Lower leg skin (tissue), 3 donors: ENCODE measurements at regions not wholly inside any gene's neighbourhood (a gene's known extent, or its start where the extent isn't known, plus 50 kb on each side); places are given as distances from the start of the nearest gene placed in this dataset.

Experiments
- POLR2A ChIP-seq, 2 donors: fragments of 450-650 bp; IDR thresholded peaks; one replicate each; pipeline ENCODE4 v1.6.1; 2016 to 2017; ENCODE audit warnings: antibody characterized with exemption in 2 of 2, mild to moderate bottlenecking in 1 of 2, moderate library complexity in 1 of 2
- TF ChIP-seq, protein P1 (sequence below), 3 donors: fragments of 450-650 bp; IDR thresholded peaks; one replicate each; pipeline ENCODE4 v1.5.1; 2016; ENCODE audit warnings: antibody characterized with exemption in 3 of 3, mild to moderate bottlenecking in 3 of 3, moderate library complexity in 2 of 3

DNA sequence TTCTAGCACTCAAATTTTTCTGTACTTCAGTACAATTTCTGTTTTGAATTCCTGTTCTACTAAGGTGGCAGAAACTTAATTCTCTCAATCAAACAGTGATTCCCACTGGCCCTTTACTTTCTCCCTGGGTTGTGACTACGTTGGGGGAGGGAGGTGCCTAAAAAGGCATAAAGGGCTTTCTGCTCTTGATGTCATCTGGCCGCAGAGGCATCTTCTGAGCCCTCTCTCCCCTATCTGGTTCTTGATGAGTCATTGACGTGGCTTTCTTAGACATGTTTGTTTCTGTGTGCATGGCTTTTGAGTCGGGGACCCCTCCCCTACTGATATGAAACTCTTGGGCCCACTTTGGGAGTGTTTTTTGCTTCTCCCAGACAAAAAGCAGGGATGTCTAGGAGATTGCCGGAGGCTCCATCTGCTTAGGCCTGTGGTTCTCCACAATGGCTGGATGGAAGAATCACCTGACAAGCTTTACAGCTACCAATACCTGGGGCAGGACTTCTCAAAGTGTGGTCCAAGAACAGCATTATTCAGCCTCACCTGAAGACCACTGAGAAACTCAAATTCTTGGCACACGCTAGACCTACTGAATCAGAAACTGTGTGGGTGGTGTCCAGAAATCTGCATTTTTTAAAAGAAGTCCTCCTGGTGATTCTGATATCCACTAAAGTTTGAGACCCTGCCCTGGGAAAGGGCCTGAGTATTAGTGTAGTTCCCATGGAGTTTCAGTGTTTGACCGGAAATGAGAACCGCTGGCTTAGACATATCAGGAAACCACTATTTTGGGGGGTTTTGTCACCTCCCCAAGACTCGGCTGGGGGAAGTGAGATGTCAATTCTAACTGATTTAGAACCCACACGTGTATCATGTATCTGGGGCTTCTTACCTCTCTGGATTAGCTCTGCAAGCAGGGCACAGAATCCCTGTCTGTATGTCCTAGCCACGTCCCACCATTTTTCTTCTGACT lies 395.7 kb upstream of the PDE3A start:
- TF ChIP-seq, protein P1, sequence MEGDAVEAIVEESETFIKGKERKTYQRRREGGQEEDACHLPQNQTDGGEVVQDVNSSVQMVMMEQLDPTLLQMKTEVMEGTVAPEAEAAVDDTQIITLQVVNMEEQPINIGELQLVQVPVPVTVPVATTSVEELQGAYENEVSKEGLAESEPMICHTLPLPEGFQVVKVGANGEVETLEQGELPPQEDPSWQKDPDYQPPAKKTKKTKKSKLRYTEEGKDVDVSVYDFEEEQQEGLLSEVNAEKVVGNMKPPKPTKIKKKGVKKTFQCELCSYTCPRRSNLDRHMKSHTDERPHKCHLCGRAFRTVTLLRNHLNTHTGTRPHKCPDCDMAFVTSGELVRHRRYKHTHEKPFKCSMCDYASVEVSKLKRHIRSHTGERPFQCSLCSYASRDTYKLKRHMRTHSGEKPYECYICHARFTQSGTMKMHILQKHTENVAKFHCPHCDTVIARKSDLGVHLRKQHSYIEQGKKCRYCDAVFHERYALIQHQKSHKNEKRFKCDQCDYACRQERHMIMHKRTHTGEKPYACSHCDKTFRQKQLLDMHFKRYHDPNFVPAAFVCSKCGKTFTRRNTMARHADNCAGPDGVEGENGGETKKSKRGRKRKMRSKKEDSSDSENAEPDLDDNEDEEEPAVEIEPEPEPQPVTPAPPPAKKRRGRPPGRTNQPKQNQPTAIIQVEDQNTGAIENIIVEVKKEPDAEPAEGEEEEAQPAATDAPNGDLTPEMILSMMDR (IDR thresholded peaks at IDR 0.05) = no peak
- no peak for TF ChIP-seq POLR2A (IDR thresholded peaks at IDR 0.05)
